HepG2 (cell line): ENCODE measurements at regions not wholly inside any gene's neighbourhood (a gene's known extent, or its start where the extent isn't known, plus 50 kb on each side); places are given as distances from the start of the nearest gene placed in this dataset.
A peak's percentile ranks its signal among the peaks of the same experiment; 100 is the strongest.

Experiments used
- CBFB ChIP-seq: sonication (generic); formaldehyde crosslinking; IDR thresholded peaks from 2 replicates; pipeline ENCODE4 v1.4.0; 2020; ENCODE audit warnings: missing genetic modification reagents
- CEBPB ChIP-seq: IDR thresholded peaks from 2 replicates; pipeline ENCODE4 v1.6.1; 2011; ENCODE audit warnings: low read depth, low read length, improper control_type of control experiment, borderline replicate concordance
- GATAD2A ChIP-seq: IDR thresholded peaks from 2 replicates; pipeline ENCODE4 v1.6.1; 2016
- GZF1 ChIP-seq: sonication (generic); formaldehyde crosslinking; IDR thresholded peaks from 2 replicates; pipeline ENCODE4 v1.5.1; 2020; ENCODE audit warnings: mild to moderate bottlenecking, missing genetic modification reagents
- MBD4 ChIP-seq: IDR thresholded peaks from 2 replicates; pipeline ENCODE4 v1.6.1; 2012; ENCODE audit warnings: low read length, inconsistent platforms, borderline replicate concordance
- PRMT3 ChIP-seq: sonication (generic); formaldehyde crosslinking; IDR thresholded peaks from 2 replicates; pipeline ENCODE4 v1.8.1; 2022; ENCODE audit warnings: low read depth, mild to moderate bottlenecking, moderate library complexity, missing genetic modification reagents, borderline replicate concordance
- SCMH1 ChIP-seq: sonication (generic); formaldehyde crosslinking; IDR thresholded peaks from 2 replicates; pipeline ENCODE4 v1.9.0; 2021; ENCODE audit warnings: missing genetic modification reagents, mild to moderate bottlenecking, borderline replicate concordance
- SIX1 ChIP-seq: sonication (generic); formaldehyde crosslinking; IDR thresholded peaks from 2 replicates; pipeline ENCODE4 v1.4.0; 2020; ENCODE audit warnings: missing genetic modification reagents, borderline replicate concordance
- TP53 ChIP-seq: sonication (generic); formaldehyde crosslinking; conservative IDR thresholded peaks from 2 replicates; pipeline ENCODE4 v1.4.0; 2020; ENCODE audit warnings: missing genetic modification reagents
- ZNF354B ChIP-seq: sonication (generic); formaldehyde crosslinking; IDR thresholded peaks from 2 replicates; pipeline ENCODE4 v1.8.0; 2022; ENCODE audit warnings: mild to moderate bottlenecking, missing genetic modification reagents
- TF ChIP-seq, protein P1 (sequence below): sonication (generic); formaldehyde crosslinking; IDR thresholded peaks from 2 replicates; pipeline ENCODE4 v1.5.0; 2020; ENCODE audit warnings: mild to moderate bottlenecking, missing genetic modification reagents
- TF ChIP-seq, protein P2 (sequence below): sonication (generic); formaldehyde crosslinking; IDR thresholded peaks from 2 replicates; pipeline ENCODE4 v1.4.0; 2020; ENCODE audit warnings: missing genetic modification reagents
- TF ChIP-seq, protein P3 (sequence below): IDR thresholded peaks from 2 replicates; pipeline ENCODE4 v1.6.1; 2016; ENCODE audit warnings: missing biosample characterization, missing genetic modification reagents, low read depth
- TF ChIP-seq, protein P4 (sequence below): IDR thresholded peaks from 2 replicates; pipeline ENCODE4 v1.6.1; 2016; ENCODE audit warnings: control low read depth
- TF ChIP-seq, protein P5 (sequence below), 2 experiments: sonication (generic) in 1 of 2; formaldehyde crosslinking in 1 of 2; IDR thresholded peaks; 2 replicates each; pipeline versions ENCODE4 v1.4.0 to v1.6.1; 2018 to 2020; ENCODE audit warnings: missing genetic modification reagents in 2 of 2, borderline replicate concordance in 1 of 2, low read depth in 1 of 2, mild to moderate bottlenecking in 1 of 2, missing biosample characterization in 1 of 2

DNA sequence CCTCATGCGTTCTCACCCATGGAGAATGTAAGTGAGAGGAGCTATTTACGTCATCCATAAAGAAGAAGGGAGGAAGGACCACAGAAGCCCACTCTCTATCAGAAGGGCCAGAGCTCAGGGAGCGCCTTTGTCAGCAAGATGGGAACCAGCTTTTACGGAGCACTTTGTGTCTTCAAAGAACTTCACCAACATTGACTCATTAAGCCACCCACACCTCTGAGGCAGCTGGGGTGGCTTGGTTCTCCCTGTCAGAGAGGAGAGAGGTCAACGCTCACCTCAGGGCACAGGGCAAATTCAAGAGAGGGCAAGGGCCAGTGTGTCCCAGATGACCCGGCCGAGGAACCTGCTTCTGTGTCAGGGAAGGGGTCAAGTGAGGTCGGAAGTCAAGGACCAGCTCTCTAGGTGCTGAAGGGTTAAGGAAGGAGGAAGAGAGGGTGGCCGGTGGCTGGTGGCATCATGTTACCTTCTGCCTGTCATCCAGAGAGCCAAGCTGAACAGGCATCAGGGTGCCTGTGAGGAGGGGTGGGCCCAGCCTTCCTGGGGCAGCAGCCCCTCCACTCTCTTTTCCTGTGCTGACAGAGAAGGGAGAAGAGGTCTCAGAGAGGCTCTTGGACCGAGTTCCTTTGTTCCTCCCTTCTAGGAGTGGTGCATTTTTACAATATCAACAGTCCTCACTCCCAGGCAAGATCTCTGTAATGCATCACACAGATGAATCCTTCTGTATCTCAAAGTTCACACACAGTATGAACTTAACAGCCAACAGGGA, 109.0 kb downstream of the ETS2 start (continued):
- TF ChIP-seq SCMH1 (CRISPR knock-in tag) (no peak), PRMT3 (CRISPR knock-in tag) (no peak), TP53 (CRISPR knock-in tag) (0 out of 2 replicates have a peak, but pooled peaks have one; percentile 19), GATAD2A (peak; percentile 36), CEBPB (no peak), GZF1 (CRISPR knock-in tag) (no peak), SIX1 (CRISPR knock-in tag) (no peak), ZNF354B (CRISPR knock-in tag) (no peak), CBFB (no peak), MBD4 (no peak)
- TF ChIP-seq, protein P1, sequence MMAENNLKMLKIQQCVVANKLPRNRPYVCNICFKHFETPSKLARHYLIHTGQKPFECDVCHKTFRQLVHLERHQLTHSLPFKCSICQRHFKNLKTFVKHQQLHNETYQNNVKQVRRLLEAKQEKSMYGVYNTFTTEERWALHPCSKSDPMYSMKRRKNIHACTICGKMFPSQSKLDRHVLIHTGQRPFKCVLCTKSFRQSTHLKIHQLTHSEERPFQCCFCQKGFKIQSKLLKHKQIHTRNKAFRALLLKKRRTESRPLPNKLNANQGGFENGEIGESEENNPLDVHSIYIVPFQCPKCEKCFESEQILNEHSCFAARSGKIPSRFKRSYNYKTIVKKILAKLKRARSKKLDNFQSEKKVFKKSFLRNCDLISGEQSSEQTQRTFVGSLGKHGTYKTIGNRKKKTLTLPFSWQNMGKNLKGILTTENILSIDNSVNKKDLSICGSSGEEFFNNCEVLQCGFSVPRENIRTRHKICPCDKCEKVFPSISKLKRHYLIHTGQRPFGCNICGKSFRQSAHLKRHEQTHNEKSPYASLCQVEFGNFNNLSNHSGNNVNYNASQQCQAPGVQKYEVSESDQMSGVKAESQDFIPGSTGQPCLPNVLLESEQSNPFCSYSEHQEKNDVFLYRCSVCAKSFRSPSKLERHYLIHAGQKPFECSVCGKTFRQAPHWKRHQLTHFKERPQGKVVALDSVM (CRISPR knock-in tag), result no peak
- TF ChIP-seq, protein P2, sequence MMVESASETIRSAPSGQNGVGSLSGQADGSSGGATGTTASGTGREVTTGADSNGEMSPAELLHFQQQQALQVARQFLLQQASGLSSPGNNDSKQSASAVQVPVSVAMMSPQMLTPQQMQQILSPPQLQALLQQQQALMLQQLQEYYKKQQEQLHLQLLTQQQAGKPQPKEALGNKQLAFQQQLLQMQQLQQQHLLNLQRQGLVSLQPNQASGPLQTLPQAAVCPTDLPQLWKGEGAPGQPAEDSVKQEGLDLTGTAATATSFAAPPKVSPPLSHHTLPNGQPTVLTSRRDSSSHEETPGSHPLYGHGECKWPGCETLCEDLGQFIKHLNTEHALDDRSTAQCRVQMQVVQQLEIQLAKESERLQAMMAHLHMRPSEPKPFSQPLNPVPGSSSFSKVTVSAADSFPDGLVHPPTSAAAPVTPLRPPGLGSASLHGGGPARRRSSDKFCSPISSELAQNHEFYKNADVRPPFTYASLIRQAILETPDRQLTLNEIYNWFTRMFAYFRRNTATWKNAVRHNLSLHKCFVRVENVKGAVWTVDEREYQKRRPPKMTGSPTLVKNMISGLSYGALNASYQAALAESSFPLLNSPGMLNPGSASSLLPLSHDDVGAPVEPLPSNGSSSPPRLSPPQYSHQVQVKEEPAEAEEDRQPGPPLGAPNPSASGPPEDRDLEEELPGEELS (CRISPR knock-in tag), result no peak
- TF ChIP-seq, protein P3, sequence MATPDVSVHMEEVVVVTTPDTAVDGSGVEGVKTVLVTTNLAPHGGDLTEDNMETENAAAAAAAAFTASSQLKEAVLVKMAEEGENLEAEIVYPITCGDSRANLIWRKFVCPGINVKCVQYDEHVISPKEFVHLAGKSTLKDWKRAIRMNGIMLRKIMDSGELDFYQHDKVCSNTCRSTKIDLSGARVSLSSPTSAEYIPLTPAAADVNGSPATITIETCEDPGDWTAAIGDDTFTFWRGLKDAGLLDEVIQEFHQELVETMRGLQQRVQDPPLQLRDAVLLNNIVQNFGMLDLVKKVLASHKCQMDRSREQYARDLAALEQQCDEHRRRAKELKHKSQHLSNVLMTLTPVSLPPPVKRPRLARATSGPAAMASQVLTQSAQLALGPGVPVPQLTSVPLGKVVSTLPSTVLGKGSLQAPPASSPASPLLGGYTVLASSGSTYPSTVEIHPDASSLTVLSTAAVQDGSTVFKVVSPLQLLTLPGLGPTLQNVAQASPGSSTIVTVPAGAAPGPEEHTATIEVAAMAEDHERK, result no peak
- TF ChIP-seq, protein P4, sequence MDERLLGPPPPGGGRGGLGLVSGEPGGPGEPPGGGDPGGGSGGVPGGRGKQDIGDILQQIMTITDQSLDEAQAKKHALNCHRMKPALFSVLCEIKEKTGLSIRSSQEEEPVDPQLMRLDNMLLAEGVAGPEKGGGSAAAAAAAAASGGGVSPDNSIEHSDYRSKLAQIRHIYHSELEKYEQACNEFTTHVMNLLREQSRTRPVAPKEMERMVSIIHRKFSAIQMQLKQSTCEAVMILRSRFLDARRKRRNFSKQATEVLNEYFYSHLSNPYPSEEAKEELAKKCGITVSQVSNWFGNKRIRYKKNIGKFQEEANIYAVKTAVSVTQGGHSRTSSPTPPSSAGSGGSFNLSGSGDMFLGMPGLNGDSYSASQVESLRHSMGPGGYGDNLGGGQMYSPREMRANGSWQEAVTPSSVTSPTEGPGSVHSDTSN, result no peak
- TF ChIP-seq, protein P5, sequence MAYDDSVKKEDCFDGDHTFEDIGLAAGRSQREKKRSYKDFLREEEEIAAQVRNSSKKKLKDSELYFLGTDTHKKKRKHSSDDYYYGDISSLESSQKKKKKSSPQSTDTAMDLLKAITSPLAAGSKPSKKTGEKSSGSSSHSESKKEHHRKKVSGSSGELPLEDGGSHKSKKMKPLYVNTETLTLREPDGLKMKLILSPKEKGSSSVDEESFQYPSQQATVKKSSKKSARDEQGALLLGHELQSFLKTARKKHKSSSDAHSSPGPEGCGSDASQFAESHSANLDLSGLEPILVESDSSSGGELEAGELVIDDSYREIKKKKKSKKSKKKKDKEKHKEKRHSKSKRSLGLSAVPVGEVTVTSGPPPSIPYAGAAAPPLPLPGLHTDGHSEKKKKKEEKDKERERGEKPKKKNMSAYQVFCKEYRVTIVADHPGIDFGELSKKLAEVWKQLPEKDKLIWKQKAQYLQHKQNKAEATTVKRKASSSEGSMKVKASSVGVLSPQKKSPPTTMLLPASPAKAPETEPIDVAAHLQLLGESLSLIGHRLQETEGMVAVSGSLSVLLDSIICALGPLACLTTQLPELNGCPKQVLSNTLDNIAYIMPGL (CRISPR knock-in tag; IDR thresholded peaks at IDR 0.05; ENCODE audit: borderline replicate concordance in 1 of 2, low read depth in 1 of 2), result no peak
